PC-9 (cell line): ENCODE measurements at regions not wholly inside any gene's neighbourhood (a gene's known extent, or its start where the extent isn't known, plus 50 kb on each side); places are given as distances from the start of the nearest gene placed in this dataset.

Experiments
- BruUV-seq: library from RNA; stranded (reverse); fragments of 400-500 nt; replicated peaks from 2 replicates; lab custom pipeline; 2021; lab: Mats Ljungman, UMichigan
- CTCF ChIA-PET: fragments of 300-600 bp; sonication (Branson Sonifier 250); formaldehyde crosslinking; loops from one replicate; lab custom pipeline; 2022; ENCODE audit warnings: antibody characterized with exemption; lab: Charles Lee
- POLR2A ChIA-PET: fragments of 300-600 bp; sonication (Branson Sonifier 250); formaldehyde crosslinking; loops from one replicate; lab custom pipeline; 2022; ENCODE audit warnings: antibody characterized with exemption; ENCODE audit not compliant: unreplicated experiment; lab: Charles Lee
- DNase-seq, 2 experiments: peaks; one replicate each; pipeline versions ENCODE4 v3.0.0 to v3.0.0-alpha.2; 2015 to 2022; ENCODE audit warnings: mixed read lengths in 1 of 2
- H2AFZ ChIP-seq: fragments of 200-600 bp; sonication (generic); 2 replicates; pipeline ENCODE4 v1.8.1; 2017; ENCODE audit warnings: antibody characterized with exemption
- H3F3A ChIP-seq: fragments of 200-600 bp; sonication (generic); 2 replicates; pipeline ENCODE4 v1.8.1; 2017; ENCODE audit warnings: antibody characterized with exemption, mild to moderate bottlenecking, low read depth; ENCODE audit not compliant: insufficient read depth
- H3K27ac ChIP-seq: fragments of 200-600 bp; sonication (generic); 2 replicates; pipeline ENCODE4 v1.6.1; 2016; ENCODE audit warnings: mixed run types
- H3K27me3 ChIP-seq: fragments of 200-600 bp; sonication (generic); 2 replicates; pipeline ENCODE4 v1.6.1; 2016; ENCODE audit warnings: low read depth, mixed run types; ENCODE audit not compliant: insufficient read depth
- H3K36me3 ChIP-seq: fragments of 200-600 bp; sonication (generic); 2 replicates; pipeline ENCODE4 v1.6.1; 2016; ENCODE audit warnings: low read depth, mixed run types
- H3K4me1 ChIP-seq: fragments of 200-600 bp; sonication (generic); replicated peaks from 2 replicates; pipeline ENCODE4 v1.6.1; 2016; ENCODE audit warnings: mixed run types; ENCODE audit not compliant: insufficient read depth
- H3K4me2 ChIP-seq: fragments of 200-600 bp; sonication (generic); 2 replicates; pipeline ENCODE4 v1.6.1; 2017; ENCODE audit warnings: mixed run types
- H3K4me3 ChIP-seq: fragments of 200-600 bp; sonication (generic); 2 replicates; pipeline ENCODE4 v1.6.1; 2016; ENCODE audit warnings: mixed run types
- H3K79me2 ChIP-seq: fragments of 200-600 bp; sonication (generic); 2 replicates; pipeline ENCODE4 v1.6.1; 2017; ENCODE audit warnings: low read depth, mixed run types
- H3K9me2 ChIP-seq: fragments of 200-600 bp; sonication (generic); 2 replicates; pipeline ENCODE4 v1.8.1; 2017; ENCODE audit warnings: mild to moderate bottlenecking; ENCODE audit not compliant: insufficient read depth
- H3K9me3 ChIP-seq: fragments of 200-600 bp; sonication (generic); 2 replicates; pipeline ENCODE4 v1.8.1; 2016; ENCODE audit warnings: low read depth; ENCODE audit not compliant: insufficient read depth
- H4K20me1 ChIP-seq: fragments of 200-600 bp; sonication (generic); 2 replicates; pipeline ENCODE4 v1.8.1; 2017; ENCODE audit not compliant: insufficient read depth
- CTCF ChIP-seq: fragments of 200-600 bp; sonication (generic); conservative IDR thresholded peaks from 2 replicates; pipeline ENCODE4 v1.6.1; 2017; ENCODE audit warnings: mixed run types, antibody characterized with exemption, mild to moderate bottlenecking, moderate library complexity
- EZH2 ChIP-seq: fragments of 200-600 bp; sonication (generic); IDR thresholded peaks from 2 replicates; pipeline ENCODE4 v1.8.0; 2017; ENCODE audit warnings: antibody characterized with exemption, low read depth
- intact Hi-C: fragments of 100-400 bp; cut with micrococcal nuclease; formaldehyde crosslinking; loops from one replicate; pipeline ENCODE4 v1.10.0; 2022; ENCODE audit not compliant: unreplicated experiment

- DNase-seq, result no peak
- Histone ChIP-seq H3K9me2 (no peaks in the 10 kb centered on the region), H3K36me3 (no peaks in the 10 kb centered on the region), H4K20me1 (no peaks in the 10 kb centered on the region), H3K79me2 (no peaks in the 10 kb centered on the region), H3F3A (no peaks in the 10 kb centered on the region), H3K4me3 (no peak overlapping the region), H3K9me3 (peaks cover 6% of the 10 kb centered on the region), H3K27ac (no peak overlapping the region), H3K27me3 (no peaks in the 10 kb centered on the region), H3K4me2 (no peak overlapping the region), H2AFZ (no peak overlapping the region), H3K4me1 (no peaks in the 10 kb centered on the region)
- TF ChIP-seq CTCF, result no peak
- no peak for TF ChIP-seq EZH2
- ChIA-PET POLR2A (no interaction called here), CTCF (no interaction called here)
- no TSS peak for BruUV-seq
- intact Hi-C loops, result no loop called here
Measured at GRCh38 chr10:31708046-31708445, 220.6 kb downstream of the ARHGAP12 start.

- no peak overlapping the region for H3K4me2 ChIP-seq
- intact Hi-C loops, result no loop called here
- no peaks in the 10 kb centered on the region for H3K79me2 ChIP-seq
- no peaks in the 10 kb centered on the region for H3K4me1 ChIP-seq
- H3K4me3 ChIP-seq, result no peak overlapping the region
- DNase-seq, result no peak
- no peak overlapping the region for H2AFZ ChIP-seq
- H3F3A ChIP-seq, result no peaks in the 10 kb centered on the region
- no peak overlapping the region for H3K27ac ChIP-seq
- POLR2A ChIA-PET, result no interaction called here
- no TSS peak for BruUV-seq
- H4K20me1 ChIP-seq, result no peaks in the 10 kb centered on the region
- no peaks in the 10 kb centered on the region for H3K36me3 ChIP-seq
- TF ChIP-seq CTCF (no peak), EZH2 (no peak)
- CTCF ChIA-PET, result interaction anchor here (0.6 kb wide), 1 partner anchor 50 kb away, joined by 3 read pairs; no protein-coding TSS in a partner anchor
- H3K9me3 ChIP-seq, result peaks cover 6% of the 10 kb centered on the region
- no peaks in the 10 kb centered on the region for H3K27me3 ChIP-seq
- H3K9me2 ChIP-seq, result no peaks in the 10 kb centered on the region
Measured at GRCh38 chr10:31707093-31708039, 221.3 kb downstream of the ARHGAP12 start.

- no peak overlapping the region for H3K27ac ChIP-seq
- ChIA-PET POLR2A (no interaction called here), CTCF (no interaction called here)
- H3K4me3 ChIP-seq, result no peak overlapping the region
- no peaks in the 10 kb centered on the region for H3K79me2 ChIP-seq
- no TSS peak for BruUV-seq
- H3K36me3 ChIP-seq, result no peaks in the 10 kb centered on the region
- no peak for DNase-seq
- H3K4me1 ChIP-seq, result no peaks in the 10 kb centered on the region
- no peak overlapping the region for H2AFZ ChIP-seq
- H4K20me1 ChIP-seq, result no peaks in the 10 kb centered on the region
- H3K4me2 ChIP-seq, result no peak overlapping the region
- intact Hi-C loops, result no loop called here
- peaks cover 6% of the 10 kb centered on the region for H3K9me3 ChIP-seq
- H3K27me3 ChIP-seq, result no peaks in the 10 kb centered on the region
- TF ChIP-seq EZH2, result no peak
- no peak for TF ChIP-seq CTCF
- H3K9me2 ChIP-seq, result no peaks in the 10 kb centered on the region
- H3F3A ChIP-seq, result no peaks in the 10 kb centered on the region
Measured at GRCh38 chr10:31706464-31707092, 222.1 kb downstream of the ARHGAP12 start.
